GM18868 (cell line): ENCODE measurements at regions not wholly inside any gene's neighbourhood (a gene's known extent, or its start where the extent isn't known, plus 50 kb on each side); places are given as distances from the start of the nearest gene placed in this dataset.

Experiments used
- ATAC-seq: cut with Tn5 transposase; IDR thresholded peaks from one replicate; pipeline ENCODE4 v1.9.1; 2021; ENCODE audit warnings: mild to moderate bottlenecking, moderate library complexity; ENCODE audit not compliant: unreplicated experiment

DNA sequence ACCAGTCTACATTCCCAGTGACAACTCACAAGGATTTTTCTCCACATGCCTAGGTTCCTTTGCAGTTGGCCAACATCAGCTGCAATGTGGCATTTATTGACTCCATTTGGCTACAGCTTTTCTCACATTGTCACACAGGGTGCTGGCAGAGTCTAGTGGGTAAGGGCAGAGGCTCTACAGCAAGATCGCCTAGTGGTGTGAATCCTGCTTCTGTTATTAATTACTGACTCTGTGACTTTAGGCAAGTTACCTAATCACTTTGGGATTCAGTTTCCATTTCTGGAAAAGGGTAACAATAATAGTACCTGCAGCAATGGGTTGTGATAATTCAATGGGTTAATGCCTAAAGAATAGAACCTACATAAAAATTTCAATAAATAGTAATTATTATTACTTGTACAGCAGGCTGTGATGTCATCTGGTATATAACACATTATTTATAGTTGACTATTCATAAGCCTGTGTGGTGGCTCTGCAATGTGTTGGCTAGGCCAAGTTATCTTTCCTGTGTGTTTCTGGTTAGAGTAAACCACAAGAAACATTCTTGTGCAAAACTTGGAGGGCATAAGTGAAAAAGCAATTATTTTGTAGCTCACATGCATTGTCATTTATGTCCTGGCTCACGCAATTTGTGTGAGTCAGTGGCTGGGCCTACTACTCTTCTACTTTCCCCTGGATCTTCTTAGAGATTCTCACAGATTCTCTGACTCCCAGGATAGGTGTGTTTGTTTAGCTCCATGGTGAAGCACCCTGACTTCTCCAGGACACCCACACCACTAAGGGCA, 59.5 kb downstream of the PTGS2 start:
- ATAC-seq, result peak; percentile 34

DNA sequence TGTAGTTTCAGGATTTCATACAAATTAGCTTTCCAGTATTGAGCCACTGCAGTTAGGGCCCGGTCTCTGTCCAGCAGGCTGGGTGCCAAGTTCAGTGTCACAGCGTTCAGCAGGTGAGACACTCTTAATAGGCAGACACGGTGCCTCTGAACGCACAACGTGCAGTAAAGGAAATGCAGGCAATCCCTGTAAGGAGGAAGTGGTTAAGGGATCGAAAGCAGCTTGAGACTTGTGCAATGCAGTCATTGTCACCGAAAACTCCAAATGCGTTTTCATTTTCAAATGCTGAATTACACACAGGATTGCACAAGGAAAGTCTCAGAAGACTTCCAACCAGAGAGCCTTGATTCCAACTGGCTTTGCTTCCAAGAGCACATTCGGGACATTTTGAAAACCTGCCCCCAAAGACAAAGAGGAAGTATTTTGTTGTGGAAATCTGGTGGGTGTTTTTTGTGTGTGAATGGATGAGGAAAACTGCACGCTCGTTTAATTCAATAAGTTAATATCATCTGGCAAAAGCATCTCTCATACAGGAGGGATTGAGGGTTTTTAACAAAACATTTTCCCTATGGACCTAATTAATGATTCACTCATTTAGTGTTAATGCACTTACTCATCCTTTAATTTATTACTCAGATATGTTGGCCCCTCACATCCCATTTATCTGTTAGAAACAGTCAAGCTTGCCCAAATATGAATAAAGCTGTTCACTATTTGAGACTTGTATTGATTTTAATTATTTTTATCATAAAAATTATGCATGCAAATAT, 61.6 kb downstream of the PTGS2 start:
- ATAC-seq, result peak; percentile 99

DNA sequence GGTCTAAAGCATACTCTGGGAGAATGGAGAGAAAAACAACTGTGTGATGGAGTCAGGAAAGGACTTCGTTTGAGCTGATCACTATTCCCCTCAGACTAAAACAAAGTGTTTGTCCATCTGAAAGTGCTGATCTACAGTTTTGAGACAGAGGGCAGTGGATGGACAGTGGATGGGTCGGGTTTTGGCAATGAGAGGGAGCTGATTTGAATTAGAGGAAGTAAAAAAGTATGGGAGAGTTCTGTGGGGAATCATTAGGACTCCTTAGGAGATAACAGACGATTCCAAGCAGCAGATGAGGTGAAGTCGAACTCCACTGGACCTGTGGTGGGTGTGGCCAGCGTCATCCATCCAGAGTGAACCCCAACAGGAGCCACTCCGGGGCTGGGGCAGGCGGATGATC, 62.3 kb downstream of the PTGS2 start:
- peak; percentile 9 for ATAC-seq

DNA sequence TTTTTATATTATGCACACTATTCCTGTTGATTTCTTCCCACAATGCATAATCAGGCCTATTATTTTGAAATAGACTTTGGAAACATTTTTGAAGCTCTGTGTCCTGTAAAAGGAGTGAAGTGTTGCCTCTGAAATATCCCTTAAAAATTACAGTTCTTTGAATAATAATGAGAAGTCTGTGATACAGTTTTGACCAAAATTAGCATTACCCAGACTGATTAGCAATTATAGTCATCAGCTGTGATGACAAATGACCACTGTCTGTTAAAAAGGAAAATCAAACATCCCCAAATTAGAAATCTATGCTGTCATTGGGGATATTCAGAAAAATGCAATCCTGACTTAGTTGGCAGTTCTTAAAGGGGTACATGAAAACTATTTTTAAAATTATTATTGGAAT, 63.7 kb downstream of the PTGS2 start:
- ATAC-seq, result no peak

DNA sequence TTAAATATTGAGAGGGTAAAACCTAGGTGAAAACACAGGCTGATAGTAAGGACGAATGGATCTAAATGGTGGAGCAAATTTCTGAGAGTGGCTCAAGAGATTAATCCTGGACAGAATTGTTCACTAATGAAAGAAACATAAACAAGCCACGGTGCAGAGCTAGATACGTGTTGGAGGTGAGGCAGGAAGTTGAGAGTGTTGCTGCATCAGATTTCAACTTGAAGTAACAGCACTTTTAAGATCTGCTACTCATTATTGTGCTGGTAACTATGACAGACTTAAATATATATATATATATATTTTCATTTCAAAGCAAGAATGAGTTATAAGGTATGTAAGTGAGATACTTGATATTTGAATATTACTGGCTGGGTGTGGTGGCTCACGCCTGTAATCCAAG, 64.9 kb downstream of the PTGS2 start:
- ATAC-seq, result no peak

DNA sequence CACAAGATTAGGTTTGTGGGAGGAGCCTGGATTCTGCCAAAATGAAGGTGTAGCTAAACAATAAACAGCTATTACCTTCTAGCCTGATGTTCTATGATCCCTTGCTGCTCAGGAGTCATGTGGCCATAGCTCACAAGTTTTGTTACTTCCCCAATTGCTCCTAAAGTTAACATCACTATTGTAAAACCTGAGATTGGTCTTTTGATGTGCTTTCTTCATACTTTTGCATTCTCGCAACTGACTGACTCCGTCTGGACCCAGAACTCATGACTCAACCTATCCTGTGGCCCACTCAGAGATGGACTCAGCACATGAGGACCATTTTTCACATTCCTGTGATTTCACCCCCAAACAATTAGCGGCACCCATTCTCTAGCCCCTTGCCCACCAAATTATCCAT, 69.1 kb downstream of the PTGS2 start:
- no peak for ATAC-seq

DNA sequence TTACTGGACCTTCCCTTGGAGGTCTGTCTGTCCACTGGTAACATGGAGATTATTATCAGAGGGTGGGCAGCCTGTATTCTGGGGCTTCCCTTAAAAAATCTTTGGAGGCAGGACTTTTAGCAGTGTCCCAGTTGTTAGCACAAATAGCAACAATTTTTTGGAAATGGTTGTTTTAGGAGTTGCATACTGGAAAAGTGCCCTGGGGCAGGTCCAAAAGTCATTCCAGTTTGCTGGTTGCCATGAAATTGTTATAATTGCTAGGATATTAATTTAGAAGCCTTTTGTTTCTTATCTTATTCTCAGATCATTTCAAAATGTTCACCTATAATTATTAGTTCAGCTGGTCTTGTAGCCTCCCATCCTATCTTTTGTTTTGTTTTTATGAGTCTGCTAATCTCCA, 71.0 kb downstream of the PTGS2 start:
- no peak for ATAC-seq

DNA sequence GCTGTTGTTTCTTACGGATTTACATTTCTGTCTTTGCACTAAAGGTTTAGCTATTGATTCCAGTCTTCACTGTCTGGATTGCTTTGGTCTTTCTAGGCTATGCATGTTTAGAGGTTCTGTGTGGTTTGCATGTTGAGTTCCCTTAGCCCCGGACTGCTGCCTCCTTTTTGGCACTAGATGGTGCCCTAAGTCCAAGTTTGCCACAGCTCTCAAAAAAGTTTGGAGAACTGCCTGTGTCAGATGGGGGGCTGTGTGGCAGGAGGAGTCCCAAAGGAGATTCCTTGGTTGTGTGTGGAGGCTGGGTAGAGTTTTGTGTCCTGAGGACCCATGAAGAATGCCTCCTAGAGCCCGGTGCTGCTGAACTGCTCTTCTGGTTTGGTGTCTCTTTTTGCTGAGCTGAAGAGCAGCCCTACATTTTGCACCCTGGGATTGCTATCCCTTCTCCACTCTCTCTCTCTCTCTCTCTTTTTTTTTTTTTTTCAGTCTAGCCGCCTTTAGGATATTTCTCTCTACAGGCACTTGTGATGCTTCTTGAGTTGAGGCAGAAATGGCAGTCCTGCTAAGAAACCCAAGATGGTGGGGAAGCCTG, 74.4 kb downstream of the PTGS2 start:
- ATAC-seq, result peak; percentile 83

DNA sequence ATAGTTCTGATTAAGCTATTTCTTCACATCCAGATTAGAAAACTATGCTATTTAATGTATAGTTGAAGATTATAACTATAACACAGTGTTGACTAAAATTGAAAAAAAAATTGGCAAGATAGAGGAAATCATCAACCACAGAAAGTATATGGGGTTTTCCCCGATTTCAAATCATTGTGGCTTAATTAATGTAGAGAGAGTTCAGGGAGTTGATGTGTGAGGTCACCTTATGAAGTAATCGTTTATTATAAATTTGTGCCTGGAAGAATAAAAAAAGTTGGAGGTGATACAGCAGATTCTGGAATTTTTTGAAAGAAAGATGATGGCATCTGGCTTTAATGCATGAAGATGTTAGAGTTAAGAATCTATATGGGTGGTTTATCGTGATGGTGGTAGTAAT, 84.3 kb downstream of the PTGS2 start:
- ATAC-seq, result peak; percentile 90

DNA sequence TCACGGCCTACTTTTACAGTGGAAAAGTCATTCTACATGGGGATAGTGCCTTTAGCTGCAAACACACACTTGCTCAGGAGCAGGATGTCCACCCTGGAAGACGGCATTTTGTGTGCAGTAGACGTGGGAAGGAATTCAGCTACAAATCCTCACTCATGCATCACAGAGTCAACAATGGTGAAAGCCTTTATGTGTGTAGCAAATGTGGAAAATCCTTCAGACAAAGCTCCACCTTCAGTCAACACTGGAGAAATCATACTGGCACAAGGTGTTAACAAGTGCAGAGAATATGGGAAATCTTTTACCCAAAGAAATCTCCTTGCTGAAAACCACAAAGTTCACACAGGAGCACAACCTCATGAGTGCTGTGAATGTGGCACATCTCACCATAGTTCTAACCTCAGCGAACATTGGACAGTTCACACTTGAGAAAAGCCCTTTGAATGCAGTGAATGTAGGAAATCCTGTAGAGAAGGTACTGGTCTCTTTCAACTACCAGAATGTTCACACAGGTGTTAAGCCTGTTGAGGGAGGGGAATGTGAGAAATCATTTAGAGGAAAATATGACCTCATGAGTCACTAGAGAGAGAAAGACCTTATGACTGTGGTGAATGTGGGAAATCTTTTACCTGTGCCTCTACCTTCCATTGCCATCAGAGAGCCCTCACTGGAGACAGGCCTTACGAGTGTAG, 101.8 kb downstream of the PTGS2 start:
- no peak for ATAC-seq

DNA sequence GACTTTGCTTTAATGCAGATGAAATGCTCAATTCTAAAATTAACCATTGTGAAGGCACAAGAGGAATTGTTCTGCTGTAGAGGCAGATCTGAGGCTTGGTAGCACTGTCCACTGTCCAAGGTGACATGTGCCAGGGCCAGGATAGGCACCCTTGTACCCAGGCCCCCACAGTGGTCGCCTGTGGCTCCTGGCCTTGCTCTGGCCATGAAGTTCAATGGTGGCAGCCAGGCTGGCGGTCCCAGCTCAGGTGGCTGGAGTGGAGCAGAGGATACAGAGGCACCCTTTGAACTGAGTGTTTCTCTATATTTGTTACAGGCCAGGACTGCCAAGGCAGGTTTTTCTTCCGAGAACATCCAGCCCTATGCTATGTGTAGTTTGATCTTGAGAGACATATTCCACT, 102.6 kb downstream of the PTGS2 start:
- no peak for ATAC-seq

DNA sequence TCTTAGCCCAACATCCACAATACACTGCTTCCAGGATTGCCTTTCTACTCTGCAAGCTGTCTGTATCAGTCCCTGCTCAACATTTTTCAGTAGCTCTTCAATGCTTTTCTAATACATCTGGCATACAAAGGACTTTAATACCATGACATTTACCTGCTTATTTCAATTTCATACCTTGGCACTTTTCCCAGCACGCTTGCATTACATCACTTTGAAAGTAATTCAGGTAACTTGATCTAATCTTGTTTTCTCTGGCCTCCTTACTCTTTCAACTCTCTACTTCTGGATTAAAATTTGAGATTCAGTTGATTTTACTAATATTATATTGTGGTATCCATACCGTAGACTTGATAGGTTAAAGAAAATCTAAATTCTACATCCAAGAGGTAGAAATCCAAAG, 103.0 kb downstream of the PTGS2 start:
- ATAC-seq, result no peak

DNA sequence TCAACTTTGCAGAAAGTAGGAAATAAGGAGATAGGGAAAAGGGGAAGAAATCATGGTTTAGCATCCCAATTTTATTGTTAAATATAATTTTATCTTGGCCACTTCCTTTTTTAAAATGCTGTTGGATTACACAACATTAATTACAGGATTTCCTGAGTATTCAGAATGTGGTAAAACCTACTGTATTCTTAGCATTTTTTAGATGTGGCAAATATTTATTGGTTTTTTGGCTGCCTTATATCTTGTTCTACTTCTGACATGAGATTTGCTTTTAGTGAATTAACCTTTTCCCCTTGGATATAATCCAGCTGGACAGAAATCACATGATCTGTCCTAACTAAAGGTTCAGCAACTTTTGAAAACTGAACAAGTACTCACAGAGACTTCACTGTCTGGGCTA, 104.9 kb downstream of the PTGS2 start:
- no peak for ATAC-seq

DNA sequence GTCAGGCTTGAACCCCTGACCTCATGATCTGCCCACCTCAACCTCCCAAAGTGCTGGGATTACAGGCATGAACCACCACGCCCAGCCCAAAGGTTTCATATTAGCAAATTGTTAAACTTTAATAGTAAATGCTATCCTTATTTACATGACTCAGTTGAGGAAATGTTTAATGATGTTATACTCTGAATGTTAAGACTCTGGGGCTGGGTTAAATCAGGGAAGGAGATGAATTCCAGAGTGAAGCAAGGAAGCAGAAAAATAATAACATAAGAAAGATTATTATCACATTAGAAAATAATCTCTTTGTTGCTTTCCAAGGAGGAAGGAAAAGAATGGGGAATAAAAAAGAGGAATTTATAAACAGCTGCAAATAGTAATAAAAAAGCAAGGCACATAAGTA, 105.3 kb downstream of the PTGS2 start:
- ATAC-seq, result no peak

DNA sequence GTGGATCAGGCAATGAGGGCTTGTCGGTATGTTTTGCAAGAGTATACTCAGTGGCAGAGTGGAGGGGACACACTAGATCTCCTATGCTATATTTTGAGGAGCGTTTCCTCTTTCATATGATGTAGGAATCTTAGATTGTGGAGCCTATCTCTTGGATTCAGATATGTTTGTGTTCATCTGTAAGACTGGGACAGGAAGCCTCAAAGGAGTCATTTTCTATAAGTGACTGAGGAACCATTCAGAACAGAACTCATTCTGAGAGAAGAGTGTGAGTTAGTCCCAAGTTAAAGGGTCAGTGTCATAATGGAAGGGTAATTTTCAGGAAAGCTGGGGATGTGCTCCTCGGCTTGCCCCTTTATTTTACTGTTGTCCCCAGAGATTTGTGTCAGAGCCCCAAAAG, 107.7 kb downstream of the PTGS2 start:
- ATAC-seq, result no peak

DNA sequence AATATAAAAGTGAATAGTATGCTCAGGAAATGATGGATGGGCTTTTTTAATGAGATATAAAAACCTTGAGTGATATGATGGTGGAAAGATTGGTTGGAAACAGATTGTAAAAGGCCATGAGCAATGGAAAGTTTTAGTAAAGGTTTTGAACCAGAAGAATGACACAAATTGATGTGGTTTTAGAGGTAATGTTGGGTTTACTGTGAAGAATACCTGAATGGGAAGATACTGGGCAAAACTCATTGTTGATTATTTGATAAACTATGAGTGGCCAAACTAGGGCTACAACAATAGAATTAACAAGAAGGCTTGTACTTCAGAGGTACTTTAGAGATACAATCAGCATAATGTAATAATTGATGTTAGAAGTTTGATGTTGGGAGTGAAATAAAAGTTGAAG, 108.5 kb downstream of the PTGS2 start:
- ATAC-seq, result no peak

DNA sequence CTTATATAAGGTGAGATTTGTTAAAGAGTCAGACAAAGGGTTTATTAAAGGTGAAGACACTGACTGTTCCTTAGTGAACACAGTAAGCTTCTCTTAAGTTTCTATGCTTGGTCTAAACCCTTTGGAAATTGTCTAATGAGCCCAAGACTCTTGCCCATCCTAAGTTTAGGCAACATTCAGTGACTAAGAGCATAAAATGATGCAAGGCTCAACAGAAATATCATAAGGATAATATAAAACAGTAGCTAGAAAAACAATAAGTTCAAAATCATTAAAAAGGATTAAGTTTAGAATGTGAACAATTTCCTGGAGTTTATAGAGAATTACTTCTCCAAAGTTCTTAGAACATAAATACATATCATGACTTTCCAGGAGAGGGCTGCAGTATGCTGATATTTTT, 108.9 kb upstream of the PDC start:
- no peak for ATAC-seq

DNA sequence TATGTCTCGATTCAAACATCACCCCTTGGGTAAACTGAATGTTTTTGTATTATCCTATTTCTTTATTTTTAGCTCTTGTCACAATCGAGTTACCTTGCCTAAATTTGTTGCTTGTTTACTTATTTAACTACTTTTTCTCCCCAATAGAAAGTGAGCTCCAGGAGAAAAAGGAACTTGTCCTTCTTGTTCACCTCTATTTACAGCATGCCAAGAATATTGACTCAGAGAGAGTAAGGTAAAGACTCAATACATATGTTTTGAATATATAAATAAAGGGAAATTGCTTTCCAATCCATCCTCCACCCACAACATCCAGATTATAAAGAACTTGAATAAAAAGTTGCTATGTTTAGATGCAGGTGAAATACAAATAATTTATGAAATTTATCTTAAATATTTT, 107.3 kb upstream of the PDC start:
- ATAC-seq, result no peak

DNA sequence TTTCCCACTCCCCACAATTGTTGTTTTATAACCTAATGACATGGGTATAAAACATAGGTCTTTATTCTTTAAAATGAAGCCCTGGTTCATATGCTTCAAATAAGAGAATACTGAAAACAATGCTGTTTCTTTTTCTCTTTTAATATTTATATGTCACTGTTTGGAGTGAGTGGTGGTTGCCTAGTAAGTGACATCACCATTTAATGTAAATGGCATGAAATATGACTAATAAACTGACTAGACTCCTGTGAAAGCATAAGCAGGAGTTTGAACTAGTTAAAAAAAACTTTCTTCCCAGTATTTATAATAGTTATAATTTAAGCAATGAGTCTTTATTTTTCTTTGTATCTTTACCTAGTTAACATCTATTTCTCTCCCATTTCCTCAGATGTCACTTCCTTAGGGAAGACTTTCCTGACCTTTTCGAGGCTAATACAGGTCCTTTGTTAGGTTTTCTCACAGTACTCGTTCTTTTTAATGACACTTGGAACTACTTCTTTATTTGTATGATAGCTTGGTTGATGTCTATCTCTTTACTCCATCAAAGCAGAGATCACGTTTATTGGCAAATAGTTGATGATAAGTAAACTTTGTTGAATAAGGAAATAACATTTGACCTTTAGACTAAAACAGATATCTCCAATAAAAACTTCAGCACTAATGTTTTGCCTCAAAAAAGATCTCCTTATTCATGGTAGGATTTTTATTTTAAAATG, 105.4 kb upstream of the PDC start:
- ATAC-seq, result no peak

DNA sequence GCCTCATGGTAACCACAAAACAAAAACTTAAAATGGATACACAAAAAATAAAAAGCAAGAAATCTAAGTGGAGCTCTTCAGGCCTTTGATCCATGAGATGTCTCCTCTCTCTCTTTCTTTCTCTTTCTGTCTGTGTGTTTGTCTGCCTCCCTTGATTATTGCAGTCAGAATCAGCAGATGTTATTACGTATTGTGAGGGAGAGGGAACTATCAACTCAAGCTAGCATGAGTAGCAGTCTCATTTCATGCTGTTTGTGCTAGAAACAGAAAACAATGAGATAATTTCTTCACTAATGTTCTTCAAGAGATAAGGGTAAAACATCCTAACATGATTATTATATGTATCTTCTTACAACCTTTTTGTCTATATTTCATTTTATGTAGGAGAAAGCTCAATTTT, 103.7 kb upstream of the PDC start:
- ATAC-seq, result no peak

DNA sequence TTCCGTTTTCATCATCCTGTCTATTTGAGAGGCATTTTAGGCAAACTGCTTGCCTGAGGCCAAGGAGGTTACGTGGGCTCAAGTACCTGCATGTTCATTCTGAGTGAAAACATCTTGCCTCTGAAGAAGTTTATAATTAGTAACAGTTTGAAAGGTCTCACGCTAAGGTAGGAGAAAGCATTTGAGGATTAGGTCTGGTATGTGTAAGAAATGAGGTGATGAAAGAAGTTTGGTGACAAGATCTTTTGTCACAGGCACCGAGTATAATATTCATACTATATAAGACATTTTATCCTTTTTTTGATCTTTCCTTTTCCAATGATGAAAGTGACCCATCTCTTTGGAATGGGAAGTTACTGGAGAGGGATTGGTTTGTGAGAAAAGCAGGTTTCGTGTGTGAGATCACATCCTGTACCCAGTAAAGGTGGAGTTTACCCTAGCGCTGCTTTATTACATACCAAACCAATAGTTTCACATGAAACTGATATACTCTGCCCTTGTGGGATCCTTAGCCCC, 98.7 kb upstream of the PDC start:
- ATAC-seq, result peak; percentile 79
